SU-DHL-6 (cell line): ENCODE measurements at regions not wholly inside any gene's neighbourhood (a gene's known extent, or its start where the extent isn't known, plus 50 kb on each side); places are given as distances from the start of the nearest gene placed in this dataset.

Experiments
- H2AFZ ChIP-seq: fragments of 200-600 bp; sonication (generic); 2 replicates; pipeline ENCODE4 v1.6.1; 2014; ENCODE audit warnings: low read depth, mild to moderate bottlenecking, moderate library complexity, mixed read lengths, antibody characterized with exemption, low read length; ENCODE audit not compliant: severe bottlenecking
- H3F3A ChIP-seq: fragments of 200-600 bp; shearing (Covaris generic); 2 replicates; pipeline ENCODE4 v1.6.0; 2016; ENCODE audit warnings: antibody characterized with exemption, mild to moderate bottlenecking; ENCODE audit not compliant: insufficient read depth
- H3K27ac ChIP-seq: fragments of 200-600 bp; sonication (generic); 2 replicates; pipeline ENCODE4 v1.5.1; 2016; ENCODE audit warnings: low read depth, mild to moderate bottlenecking, low read length, moderate library complexity, mixed read lengths
- H3K27me3 ChIP-seq: fragments of 200-600 bp; sonication (generic), shearing (Covaris generic); 2 replicates; pipeline ENCODE4 v1.6.0; 2014; ENCODE audit warnings: mild to moderate bottlenecking, low read length
- H3K36me3 ChIP-seq: fragments of 200-600 bp; sonication (generic); 2 replicates; pipeline ENCODE4 v1.6.1; 2014; ENCODE audit warnings: mild to moderate bottlenecking, low read length, mixed read lengths
- H3K4me2 ChIP-seq: fragments of 300-600, 200-600 bp; shearing (Covaris generic), sonication (generic); 2 replicates; pipeline ENCODE4 v1.6.0; 2014; ENCODE audit warnings: low read length, low read depth, mild to moderate bottlenecking; ENCODE audit not compliant: poor library complexity, severe bottlenecking
- H3K4me3 ChIP-seq: fragments of 200-600 bp; sonication (generic); 2 replicates; pipeline ENCODE4 v1.5.1; 2014; ENCODE audit warnings: antibody characterized with exemption, low read length, mild to moderate bottlenecking, mixed read lengths; ENCODE audit not compliant: insufficient read depth, poor library complexity, severe bottlenecking
- H3K79me2 ChIP-seq: fragments of 200-600 bp; sonication (generic); 2 replicates; pipeline ENCODE4 v1.6.1; 2014; ENCODE audit warnings: mild to moderate bottlenecking, low read length, moderate library complexity; ENCODE audit not compliant: insufficient read depth
- H3K9ac ChIP-seq: fragments of 200-600 bp; sonication (generic); 2 replicates; pipeline ENCODE4 v1.7.0; 2014; ENCODE audit warnings: mild to moderate bottlenecking, low read length
- H3K9me2 ChIP-seq: fragments of 200-600 bp; sonication (generic); replicated peaks from 2 replicates; pipeline ENCODE4 v1.6.1; 2014; ENCODE audit warnings: low read length; ENCODE audit not compliant: insufficient read depth
- H3K9me3 ChIP-seq: fragments of 200-600 bp; sonication (generic); 2 replicates; pipeline ENCODE4 v1.6.1; 2014; ENCODE audit warnings: low read length, mixed read lengths; ENCODE audit not compliant: insufficient read depth
- H4K20me1 ChIP-seq: fragments of 200-600 bp; sonication (generic); 2 replicates; pipeline ENCODE4 v1.6.1; 2014; ENCODE audit warnings: low read depth, mild to moderate bottlenecking, antibody characterized with exemption, low read length, moderate library complexity, mixed read lengths
- EZH2phosphoT487 ChIP-seq: fragments of 200-600 bp; sonication (generic), shearing (Covaris generic); conservative IDR thresholded peaks from 2 replicates; pipeline ENCODE4 v1.6.1; 2018; ENCODE audit warnings: mild to moderate bottlenecking, antibody characterized with exemption, low read length, moderate library complexity, mixed read lengths
- TF ChIP-seq, protein P1 (sequence below): fragments of 200-600 bp; sonication (generic); IDR thresholded peaks from one replicate; pipeline ENCODE4 v1.5.1; 2017; ENCODE audit warnings: antibody characterized with exemption, mild to moderate bottlenecking, low read length, moderate library complexity; ENCODE audit not compliant: insufficient read depth, poor library complexity, severe bottlenecking

DNA sequence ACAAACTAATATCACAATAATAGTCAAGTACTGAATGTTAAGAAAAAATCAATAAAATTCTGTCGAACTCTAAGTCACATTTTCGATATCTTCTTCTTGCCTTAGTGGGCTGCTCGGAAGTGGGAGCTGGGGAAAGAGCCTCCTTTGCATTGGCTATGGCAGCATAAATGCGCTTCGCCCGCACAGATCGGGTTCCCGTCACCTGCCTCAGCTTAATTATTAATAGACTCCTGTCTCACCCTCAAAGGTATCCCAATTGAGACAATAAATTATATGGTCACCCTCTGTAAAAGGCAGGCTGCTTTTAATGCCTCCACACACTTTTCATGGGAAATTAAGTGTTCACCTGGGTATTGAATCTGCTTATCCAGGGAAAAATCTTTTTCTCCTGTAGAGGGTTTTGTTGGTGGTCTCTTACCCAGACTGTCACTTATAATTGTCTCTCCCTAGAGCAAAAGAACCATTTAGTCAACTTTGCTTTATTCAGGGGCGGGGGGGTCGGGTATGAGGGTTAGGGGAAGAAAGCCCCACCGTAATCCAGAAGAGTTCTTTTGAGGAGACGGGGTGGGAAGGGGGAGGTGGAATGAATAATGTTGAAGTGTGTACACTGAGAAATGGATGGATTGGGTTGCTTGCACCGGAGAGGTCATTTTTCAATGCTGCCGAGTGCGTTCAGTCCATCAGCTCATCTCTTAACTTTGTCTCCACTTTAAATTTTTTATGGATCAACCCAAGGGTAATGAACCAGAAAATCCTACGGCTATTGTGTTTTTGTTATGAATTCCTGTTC, 682.6 kb upstream of the SGCG start:
- H3K36me3 ChIP-seq, result no peaks in the 10 kb centered on the region
- no peak overlapping the region for H3K4me2 ChIP-seq
- H3K9me3 ChIP-seq, result no peaks in the 10 kb centered on the region
- H3K27ac ChIP-seq, result no peak overlapping the region
- H3F3A ChIP-seq, result no peaks in the 10 kb centered on the region
- no peaks in the 10 kb centered on the region for H4K20me1 ChIP-seq
- no peaks in the 10 kb centered on the region for H3K27me3 ChIP-seq
- H3K9me2 ChIP-seq, result no peaks in the 10 kb centered on the region
- H3K79me2 ChIP-seq, result no peaks in the 10 kb centered on the region
- no peak for TF ChIP-seq EZH2phosphoT487
- TF ChIP-seq, protein P1, sequence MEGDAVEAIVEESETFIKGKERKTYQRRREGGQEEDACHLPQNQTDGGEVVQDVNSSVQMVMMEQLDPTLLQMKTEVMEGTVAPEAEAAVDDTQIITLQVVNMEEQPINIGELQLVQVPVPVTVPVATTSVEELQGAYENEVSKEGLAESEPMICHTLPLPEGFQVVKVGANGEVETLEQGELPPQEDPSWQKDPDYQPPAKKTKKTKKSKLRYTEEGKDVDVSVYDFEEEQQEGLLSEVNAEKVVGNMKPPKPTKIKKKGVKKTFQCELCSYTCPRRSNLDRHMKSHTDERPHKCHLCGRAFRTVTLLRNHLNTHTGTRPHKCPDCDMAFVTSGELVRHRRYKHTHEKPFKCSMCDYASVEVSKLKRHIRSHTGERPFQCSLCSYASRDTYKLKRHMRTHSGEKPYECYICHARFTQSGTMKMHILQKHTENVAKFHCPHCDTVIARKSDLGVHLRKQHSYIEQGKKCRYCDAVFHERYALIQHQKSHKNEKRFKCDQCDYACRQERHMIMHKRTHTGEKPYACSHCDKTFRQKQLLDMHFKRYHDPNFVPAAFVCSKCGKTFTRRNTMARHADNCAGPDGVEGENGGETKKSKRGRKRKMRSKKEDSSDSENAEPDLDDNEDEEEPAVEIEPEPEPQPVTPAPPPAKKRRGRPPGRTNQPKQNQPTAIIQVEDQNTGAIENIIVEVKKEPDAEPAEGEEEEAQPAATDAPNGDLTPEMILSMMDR, result no peak
- H2AFZ ChIP-seq, result no peak overlapping the region
- H3K4me3 ChIP-seq, result no peak overlapping the region
- no peak overlapping the region for H3K9ac ChIP-seq

DNA sequence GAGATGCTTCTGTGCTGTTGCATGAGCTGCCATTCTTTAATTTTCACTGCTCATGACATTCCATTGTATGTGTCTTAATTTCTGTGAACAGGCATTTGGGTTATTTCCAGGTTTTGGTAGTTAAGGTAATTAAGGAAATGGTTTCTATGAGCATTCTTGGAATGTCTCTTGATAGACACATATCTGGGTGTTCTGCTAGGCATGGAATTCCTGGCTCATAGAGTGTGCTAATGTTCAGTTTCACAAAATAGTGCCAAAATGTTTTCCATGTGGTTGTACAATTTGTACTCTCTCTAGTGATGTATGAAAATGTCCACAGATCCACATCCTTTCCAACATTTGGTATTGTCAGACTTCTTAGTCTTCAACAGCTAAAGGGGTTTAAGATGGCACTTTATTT, 680.9 kb upstream of the SGCG start:
- TF ChIP-seq, protein P1, result no peak
- TF ChIP-seq EZH2phosphoT487, result no peak
- Histone ChIP-seq H3F3A (no peaks in the 10 kb centered on the region), H4K20me1 (no peaks in the 10 kb centered on the region), H2AFZ (no peak overlapping the region), H3K9me3 (no peaks in the 10 kb centered on the region), H3K4me3 (no peak overlapping the region), H3K9ac (no peak overlapping the region), H3K27ac (no peak overlapping the region), H3K4me2 (no peak overlapping the region), H3K36me3 (no peaks in the 10 kb centered on the region), H3K9me2 (no peaks in the 10 kb centered on the region), H3K27me3 (no peaks in the 10 kb centered on the region), H3K79me2 (no peaks in the 10 kb centered on the region)

GRCh38 chr13:22505489-22505888, 675.3 kb upstream of the SGCG start:
- Histone ChIP-seq H3K9me2 (no peaks in the 10 kb centered on the region), H3K4me3 (no peak overlapping the region), H3K9ac (no peak overlapping the region), H3K9me3 (0 out of 2 replicates have a peak, but pooled peaks cover 4% of the 10 kb centered on the region), H3F3A (no peaks in the 10 kb centered on the region), H2AFZ (no peak overlapping the region), H3K79me2 (no peaks in the 10 kb centered on the region), H4K20me1 (no peaks in the 10 kb centered on the region), H3K4me2 (no peak overlapping the region), H3K27ac (no peak overlapping the region), H3K27me3 (no peaks in the 10 kb centered on the region), H3K36me3 (no peaks in the 10 kb centered on the region)
- TF ChIP-seq, protein P1, result no peak
- TF ChIP-seq EZH2phosphoT487, result no peak
